GM21786 (cell line): ENCODE measurements at regions not wholly inside any gene's neighbourhood (a gene's known extent, or its start where the extent isn't known, plus 50 kb on each side); places are given as distances from the start of the nearest gene placed in this dataset.
A peak's percentile ranks its signal among the peaks of the same experiment; 100 is the strongest.
"Not testable (repeated sequence)": the region's sequence is repeated elsewhere in the genome, so short reads cannot be mapped to it uniquely, and the experiment has no call there.

Experiments used
- ATAC-seq: cut with Tn5 transposase; IDR thresholded peaks from one replicate; pipeline ENCODE4 v1.9.1; 2021; ENCODE audit not compliant: unreplicated experiment

DNA sequence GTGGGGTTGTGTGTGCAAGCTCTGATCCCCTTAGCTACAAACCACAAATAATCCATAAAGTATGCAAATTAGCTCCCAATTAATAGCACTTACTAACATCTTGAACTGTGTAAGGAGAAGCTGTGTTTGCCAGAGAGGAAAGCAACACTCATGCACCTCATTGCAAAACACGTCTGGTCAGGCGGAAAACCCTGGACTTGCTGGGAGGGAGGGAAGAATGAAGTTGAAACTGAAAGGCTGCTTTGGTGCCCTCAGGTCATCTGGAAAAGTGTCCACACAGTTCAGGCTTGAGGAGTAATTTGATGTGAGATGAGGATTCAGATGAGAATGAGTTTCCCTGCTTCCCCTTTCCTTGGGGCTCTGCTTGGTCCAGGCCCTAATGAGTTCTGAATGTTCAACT lies 185.5 kb upstream of the ANKRD28 start:
- no peak for ATAC-seq

- ATAC-seq = no peak
Measured at GRCh38 chr3:15983693-15984092, 185.9 kb upstream of the ANKRD28 start.

DNA sequence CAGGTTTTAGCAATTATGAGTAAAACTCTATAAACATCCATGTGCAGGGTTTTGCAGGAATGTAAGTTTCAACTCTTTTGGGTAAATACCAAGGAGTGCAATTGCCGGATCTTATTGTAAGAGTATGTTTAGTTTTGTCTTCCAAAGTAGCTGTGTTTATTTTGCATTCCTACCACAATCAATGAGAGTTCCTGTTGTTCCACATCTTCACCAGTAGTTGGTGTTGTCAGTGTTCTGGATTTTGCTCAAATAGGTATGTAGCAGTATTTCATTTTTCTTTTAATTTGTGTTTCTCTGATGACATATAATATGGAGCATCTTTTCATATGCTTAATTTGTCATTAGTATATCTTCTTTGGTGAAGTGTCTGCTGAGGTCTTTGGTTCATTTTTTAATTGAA lies 185.1 kb upstream of the GALNT15 start:
- no peak for ATAC-seq

DNA sequence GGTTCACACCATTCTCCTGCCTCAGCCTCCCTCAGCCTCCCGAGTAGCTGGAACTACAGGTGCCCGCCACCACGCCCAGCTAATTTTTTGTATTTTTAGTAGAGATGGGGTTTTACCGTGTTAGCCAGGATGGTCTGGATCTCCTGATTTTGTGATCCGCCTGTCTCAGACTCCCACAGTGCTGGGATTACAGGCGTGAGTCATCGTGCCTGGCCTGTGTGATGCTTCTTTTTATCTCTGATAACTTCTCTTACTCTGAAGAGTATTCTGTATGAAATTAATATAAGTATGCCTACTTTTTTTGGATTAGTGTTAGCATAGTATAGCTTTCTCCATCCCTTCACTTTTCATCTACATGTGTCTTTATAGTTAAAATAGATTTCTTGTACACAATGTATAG lies 180.8 kb upstream of the GALNT15 start:
- ATAC-seq = not testable (repeated sequence)

GRCh38 chr3:15996496-15996895 lies 178.0 kb upstream of the GALNT15 start:
- ATAC-seq = not testable (repeated sequence)

DNA sequence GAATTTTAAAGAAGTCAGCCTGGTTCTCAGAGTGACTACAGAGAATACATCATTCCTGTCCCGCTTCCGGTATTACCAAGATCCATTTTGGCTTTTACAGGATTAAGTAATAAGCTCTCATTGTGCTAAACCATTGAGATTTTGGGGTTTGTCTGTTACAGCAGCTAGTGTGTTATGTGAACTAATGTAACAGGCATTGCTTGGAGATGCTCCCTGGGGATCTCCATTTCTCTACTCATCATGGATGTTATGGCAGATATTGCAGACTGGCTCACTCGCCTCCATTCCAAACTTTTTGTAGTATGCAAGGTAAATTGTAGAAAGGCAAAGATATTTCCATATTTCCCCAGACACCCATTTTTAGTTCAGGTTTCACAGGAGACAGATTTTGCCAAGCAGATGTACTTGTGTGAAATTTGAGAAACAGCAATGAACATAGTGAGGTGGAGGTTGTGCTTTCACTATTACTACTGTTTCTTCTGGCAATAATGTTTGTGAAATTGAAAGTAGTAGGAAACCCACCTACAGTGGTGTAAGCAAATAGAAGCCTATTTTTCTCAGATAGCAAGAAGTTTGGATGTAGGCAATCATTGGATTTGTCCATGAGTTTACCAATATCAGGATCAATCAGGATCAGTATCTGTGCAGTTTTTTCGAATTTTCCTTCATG lies 177.1 kb upstream of the GALNT15 start:
- ATAC-seq = peak; percentile 48

DNA sequence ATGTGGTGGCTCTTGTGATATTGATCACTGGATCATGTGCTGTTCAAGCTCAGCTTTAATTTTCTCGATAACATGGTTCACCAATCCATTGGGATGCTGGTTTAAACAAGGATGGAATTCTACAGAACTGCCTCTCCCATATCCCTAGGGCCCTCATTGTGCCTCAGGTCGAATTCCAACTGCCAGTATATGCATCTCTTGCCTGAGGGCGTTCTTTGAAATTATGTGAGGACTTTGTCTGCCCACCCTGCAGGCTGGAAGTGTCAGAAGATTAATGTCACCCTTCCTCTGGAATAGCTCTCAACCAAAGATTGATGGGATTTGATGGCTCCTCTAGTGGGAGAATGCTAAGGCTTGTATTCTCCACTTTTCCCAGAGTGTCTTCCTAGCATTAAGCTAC lies 175.6 kb upstream of the GALNT15 start:
- no peak for ATAC-seq

GRCh38 chr3:16004812-16005211 lies 169.7 kb upstream of the GALNT15 start:
- ATAC-seq = no peak

- no peak for ATAC-seq
Measured at GRCh38 chr3:16011376-16011775, 163.1 kb upstream of the GALNT15 start.

GRCh38 chr3:16012086-16012485 lies 162.4 kb upstream of the GALNT15 start:
- no peak for ATAC-seq

- no peak for ATAC-seq
Measured at GRCh38 chr3:16013568-16013967, 160.9 kb upstream of the GALNT15 start.

DNA sequence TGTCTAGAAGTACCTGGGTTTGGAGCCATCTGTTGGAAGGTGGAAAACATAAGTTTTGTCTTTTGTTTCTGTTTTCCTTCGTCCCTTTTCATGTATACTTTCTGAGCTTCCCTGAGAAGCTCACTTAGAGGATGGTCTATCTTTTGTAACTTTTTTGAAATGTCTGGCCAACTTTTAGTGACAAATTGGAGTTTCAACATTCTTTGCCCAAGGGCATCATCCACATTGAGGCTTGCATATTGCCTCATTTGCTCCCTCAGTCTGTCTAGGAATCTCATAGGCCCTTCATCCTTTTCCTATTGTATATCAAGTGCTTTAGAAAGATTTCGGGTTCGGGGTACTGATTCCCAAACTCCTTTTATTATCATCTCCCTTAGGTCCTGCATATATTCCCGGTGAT lies 152.7 kb upstream of the GALNT15 start:
- not testable (repeated sequence) for ATAC-seq

- not testable (repeated sequence) for ATAC-seq
Measured at GRCh38 chr3:16023881-16024280, 150.6 kb upstream of the GALNT15 start.

DNA sequence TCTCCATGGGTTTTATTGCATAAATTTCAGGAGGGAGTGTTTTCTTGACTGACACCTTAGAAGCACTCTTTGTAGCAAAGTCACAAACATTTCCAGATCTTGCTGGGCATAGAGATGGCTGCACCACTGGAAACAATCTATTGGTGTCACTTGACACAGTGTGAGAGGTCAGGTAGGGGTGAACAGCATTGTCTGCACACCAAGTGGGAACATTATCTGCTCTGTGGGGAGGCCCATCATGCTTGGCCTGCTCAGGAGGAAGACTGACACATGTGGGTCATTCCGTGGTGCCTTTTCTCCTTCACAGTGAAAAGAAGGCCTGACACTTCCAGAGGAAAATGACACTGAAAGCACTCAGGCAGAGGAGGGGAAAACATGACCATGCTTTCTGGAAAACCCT lies 149.9 kb upstream of the GALNT15 start:
- ATAC-seq = no peak

- ATAC-seq = no peak
Measured at GRCh38 chr3:16026753-16027152, 147.7 kb upstream of the GALNT15 start.

- ATAC-seq = no peak
Measured at GRCh38 chr3:16028604-16029003, 145.9 kb upstream of the GALNT15 start.

- ATAC-seq = no peak
Measured at GRCh38 chr3:16030342-16030741, 144.1 kb upstream of the GALNT15 start.

DNA sequence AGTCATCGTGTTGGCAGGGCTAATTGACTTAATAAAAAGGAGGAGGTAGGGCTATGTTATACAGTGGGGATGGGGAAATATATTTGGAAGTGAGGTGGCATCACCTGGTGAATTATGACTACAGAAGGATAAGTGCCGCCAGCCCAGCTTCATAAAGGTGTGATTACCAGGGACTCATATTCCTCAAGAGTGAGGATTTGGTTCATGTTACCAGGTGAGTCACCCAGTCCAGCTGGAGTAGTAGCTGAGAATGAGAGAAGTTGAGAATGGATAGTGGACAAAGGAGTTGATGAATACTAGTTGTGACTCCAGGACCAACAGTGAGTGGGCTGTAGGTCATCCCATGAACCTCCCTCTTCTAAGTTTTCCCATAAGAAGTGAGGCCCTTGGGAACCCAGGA lies 143.0 kb upstream of the GALNT15 start:
- no peak for ATAC-seq

DNA sequence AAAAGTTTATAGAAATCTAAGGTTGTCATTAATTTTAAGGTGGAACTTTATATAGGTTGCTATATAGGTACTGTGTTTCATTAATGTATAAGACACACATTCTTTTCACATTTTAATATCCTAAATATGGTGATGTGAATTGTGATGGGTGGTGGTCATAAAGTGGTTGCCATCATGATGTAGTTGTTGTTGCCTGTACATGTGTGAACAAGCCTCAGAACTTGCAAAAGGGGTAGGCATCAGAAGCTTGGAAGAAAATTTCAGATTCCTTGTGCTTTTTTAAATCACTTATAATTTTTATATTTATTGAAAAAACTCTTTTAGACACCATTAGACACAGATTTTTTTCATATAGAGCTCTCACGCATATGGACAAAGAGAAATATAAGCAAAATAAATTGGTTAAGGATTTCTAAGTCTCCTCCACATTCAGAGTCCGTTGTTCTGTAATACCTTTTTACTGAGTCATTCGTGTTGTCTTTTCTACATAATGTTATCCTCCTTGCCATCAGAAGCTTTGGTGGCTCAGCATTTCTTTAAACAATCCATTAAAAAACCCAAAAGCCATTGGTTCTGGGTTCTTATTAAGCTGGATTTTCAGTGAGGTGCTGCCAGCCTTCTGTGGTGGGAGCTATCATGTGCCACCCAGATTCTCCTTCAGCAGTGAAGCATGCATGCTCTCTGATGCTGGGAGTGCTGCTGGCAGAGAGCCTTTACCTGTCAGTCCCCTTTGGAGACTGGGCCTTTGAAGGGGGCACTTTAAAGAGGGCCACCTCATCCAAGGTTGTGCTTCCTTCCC lies 140.4 kb upstream of the GALNT15 start:
- no peak for ATAC-seq

- no peak for ATAC-seq
Measured at GRCh38 chr3:16040991-16041390, 133.5 kb upstream of the GALNT15 start.

- peak; percentile 99 for ATAC-seq
Measured at GRCh38 chr3:16048435-16049318, 125.8 kb upstream of the GALNT15 start.
